GM21529 (cell line): ENCODE measurements at regions not wholly inside any gene's neighbourhood (a gene's known extent, or its start where the extent isn't known, plus 50 kb on each side); places are given as distances from the start of the nearest gene placed in this dataset.
A peak's percentile ranks its signal among the peaks of the same experiment; 100 is the strongest.

ENCODE experiments used
- ATAC-seq: cut with Tn5 transposase; IDR thresholded peaks from one replicate; pipeline ENCODE4 v1.9.1; 2021; ENCODE audit not compliant: unreplicated experiment

DNA sequence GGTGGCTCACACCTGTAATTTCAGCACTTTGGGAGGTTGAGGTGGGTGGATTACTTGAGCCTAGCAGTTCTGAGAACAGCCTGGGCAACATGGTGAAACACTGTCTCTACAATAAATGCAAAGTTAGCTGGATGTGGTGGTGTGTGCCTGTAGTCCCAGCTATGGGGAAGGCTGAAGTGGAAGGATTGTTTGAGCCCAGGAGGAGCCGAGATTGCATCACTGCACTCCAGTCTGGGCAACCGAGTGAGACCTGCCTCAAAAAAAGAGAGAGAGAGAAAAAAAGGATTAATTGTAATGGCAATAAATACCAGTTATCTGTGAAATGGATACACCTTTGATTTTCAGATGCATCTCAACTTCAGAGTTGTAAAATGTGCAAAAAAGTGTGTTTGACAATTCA lies 58.8 kb downstream of the SPRY1 start:
- ATAC-seq, result no peak

DNA sequence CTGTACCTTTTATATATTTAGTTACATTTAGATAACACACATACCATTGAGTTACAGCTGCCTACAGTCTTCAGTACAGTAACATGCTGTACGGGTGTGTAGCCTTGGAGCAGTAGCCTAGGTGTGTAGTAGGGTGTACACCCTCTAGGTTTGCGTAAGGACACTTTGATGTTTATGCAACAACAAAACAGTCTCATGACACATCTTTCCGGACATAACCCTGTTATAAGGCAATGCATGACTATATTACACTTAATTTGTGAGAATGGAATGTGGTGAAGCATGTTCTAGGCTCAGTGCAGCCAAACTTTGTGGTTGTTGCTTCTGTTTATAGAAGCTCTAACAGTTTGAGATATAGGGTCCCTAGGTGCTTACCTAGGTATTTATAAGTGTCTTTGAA lies 65.4 kb downstream of the SPRY1 start:
- no peak for ATAC-seq

DNA sequence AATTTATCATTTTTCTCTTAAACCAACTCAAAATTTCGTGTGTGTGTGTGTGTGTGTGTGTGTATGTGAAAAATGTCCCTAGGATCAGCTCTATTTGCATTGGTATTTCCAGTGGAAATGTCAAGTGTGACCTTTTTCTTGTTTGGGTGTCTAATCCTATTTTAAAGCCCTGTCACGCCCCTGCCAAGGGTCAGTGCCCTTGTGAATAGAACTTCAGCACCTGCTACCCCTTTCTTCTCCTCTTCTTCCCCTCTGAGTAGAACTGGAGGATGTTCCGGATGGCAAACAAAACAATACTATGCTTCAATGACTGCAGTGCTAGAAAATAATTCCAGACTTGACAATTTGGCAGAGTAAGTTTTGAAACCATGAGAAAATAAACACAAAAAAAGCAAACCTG lies 67.3 kb downstream of the SPRY1 start:
- no peak for ATAC-seq

DNA sequence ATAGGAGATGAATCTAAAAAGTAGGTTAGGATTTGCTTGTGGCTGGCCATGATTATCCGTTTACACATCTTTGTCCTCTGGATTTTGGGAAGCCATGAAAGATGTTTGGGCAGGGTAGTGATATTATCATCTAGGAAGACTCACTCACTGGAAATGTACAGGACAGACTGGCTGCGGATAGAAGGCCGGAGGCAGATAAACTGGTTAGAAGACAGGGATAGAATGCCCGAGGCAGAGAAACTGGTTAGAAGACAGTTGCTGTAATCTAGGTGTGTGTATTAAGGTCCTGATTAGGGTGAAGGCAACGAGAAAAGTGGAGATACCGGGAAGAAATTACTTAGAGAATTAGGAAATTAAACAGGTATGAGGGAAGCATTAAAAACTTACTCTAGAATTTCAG lies 68.8 kb downstream of the SPRY1 start:
- no peak for ATAC-seq

DNA sequence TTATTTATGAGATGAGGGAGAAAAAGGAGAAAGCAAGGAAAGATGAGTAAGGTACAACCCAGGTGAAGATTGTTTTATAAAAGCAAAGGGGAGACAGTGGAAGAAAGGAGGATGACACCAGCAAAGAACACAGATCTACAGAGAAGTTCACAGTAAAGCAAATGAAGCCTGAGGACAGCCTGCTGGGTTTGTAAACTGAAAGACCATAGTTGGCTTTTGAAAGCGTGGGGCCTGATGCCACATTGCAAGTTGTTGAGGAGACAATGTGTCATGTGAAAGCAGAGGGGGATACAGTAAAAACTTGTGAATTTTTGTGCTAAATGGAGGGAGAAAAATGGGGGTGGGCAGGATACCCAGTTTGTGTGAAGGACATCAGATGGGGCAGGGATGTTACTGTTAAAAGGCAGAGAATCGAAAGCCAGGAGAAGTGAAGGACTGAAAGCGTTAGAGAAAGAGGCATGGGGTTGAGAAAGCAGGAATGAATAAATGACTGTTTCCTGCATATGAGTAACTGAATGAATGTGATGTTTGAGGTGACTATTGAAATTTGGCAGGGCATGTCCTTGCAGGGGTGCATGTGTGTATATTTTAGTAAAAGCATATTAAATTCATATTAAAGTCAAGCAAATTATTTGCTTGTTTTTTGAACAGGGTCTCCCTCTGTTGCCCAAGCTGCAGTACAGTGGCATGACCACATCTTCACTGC lies 69.6 kb downstream of the SPRY1 start:
- ATAC-seq, result no peak

DNA sequence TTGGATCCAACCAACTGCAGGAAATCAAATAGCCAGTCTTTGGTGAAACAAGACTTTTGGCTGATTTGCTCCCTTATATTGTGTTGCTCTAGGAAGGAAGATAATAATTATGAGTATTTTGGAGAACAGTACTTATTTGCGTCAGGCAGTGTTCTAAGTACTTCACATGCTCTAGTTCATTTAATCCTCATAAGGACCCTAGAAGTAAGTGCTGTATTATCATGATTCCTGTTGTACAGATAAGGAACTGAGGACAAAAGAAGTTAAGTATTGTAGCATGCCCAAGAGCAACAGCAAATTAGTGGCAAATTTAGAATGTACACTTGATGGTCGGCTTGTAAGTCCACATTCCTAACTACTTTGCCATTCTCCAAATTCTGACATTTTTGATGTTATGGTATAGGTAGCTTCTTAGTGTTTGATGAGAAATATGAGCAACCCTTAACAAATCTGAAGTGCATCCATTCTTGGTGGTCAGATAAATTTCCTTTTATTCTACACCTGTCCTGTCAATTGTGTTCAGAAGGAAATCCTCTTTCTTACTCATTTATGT lies 72.0 kb downstream of the SPRY1 start:
- no peak for ATAC-seq

DNA sequence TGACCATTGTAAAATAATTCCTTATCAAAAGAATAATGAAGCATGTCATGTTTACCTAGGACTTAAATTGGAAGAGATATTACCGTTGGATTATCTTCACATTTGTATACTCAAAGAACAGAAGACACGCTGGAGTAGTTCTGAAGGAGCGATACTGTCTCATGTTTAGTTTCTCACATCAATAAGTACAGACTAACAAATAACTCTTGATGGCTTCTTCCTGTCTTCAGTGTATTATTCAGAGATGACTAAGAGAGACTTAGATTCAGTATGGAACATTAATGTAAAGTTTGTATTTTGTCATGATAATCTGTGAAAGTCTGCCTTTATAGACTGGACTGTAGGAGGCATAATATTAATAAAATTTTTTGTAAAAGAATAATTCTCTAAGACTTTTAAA lies 72.7 kb downstream of the SPRY1 start:
- ATAC-seq, result no peak

DNA sequence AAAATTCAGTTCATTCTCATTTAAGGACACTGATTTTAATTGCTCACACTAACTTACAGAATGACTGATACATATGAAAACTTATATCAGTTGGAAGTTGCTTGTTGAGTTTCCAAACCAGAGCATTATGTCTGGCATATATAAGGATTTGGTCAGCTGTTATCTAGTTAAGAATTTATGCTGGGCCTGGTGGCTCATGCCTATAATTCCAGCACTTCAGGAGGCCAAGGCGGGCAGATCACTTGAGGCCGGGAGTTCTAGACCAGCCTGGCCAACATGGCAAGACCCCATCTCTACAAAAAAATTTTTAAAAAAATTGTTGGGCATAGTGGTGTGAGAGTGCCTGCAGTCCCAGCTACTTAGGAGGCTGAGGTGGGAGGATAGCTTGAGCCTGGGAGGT lies 73.1 kb downstream of the SPRY1 start:
- ATAC-seq, result no peak

DNA sequence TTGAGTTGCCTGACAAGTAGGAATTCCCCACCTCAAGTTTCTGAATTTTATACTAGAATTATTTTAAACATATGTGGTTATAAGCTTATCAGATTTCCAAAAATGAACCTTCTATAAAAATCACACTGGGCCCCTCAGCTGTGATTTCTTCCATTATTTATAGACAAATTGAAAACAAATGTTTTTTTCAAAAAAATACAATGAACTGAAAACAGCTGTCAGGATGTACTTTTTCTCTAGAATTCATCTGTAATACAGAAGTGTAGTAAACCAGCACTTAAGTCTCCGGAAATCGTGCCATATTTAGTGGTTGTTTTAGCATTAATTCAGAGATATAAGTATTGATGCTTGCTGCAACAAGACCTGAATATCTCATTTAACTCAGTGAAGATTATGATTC lies 74.0 kb downstream of the SPRY1 start:
- ATAC-seq, result no peak

DNA sequence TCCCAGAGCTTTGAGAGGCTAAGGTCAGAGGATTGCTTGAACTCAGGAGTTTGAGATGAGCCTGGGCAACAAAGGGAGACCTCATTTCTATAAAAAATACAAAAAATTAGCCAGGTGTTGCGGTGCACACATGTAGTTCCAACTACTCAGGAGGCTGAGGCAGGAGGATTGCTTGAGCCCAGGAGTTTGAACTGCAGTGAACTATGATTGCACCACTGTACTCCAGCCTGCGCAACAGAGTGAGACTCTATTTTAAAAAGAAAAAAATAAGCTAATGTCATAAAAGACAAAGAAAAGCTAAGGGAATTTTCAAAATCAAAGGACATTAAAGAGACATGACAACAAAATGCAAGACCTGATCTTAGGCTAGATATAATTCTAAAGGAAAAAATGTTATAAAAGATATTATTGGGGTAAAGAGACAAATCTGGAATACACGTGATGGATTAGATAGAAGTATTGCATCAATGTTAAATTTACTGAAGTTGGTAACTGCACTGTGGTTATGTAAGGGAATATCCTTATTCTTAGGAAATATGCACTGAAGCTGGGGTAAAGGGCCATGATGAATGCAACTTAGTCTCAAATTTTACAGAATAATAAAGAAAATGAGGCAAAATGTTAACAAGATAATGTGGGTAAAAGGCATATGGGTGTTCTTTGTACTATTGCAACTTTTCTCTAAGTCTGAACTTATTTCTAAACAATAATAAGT lies 75.2 kb downstream of the SPRY1 start:
- ATAC-seq, result no peak

DNA sequence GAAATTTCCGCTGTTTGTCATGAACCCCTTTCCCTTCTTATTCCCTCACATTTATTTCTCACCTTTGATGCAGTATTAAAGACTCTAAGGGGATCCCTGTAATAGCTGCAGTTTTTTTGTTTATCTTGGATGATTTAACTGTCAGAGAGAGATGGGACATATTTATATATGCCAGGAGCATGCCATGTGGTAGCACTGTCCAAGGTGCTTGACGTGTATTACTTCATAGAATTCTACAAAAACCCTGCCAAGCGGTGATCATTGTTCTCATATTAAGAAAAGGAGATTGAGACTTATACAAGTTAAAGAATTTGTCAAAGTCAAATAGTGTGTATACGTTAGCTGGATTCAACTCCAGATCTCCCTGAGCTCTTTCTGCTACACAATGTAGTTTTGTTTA lies 78.2 kb downstream of the SPRY1 start:
- ATAC-seq, result no peak

DNA sequence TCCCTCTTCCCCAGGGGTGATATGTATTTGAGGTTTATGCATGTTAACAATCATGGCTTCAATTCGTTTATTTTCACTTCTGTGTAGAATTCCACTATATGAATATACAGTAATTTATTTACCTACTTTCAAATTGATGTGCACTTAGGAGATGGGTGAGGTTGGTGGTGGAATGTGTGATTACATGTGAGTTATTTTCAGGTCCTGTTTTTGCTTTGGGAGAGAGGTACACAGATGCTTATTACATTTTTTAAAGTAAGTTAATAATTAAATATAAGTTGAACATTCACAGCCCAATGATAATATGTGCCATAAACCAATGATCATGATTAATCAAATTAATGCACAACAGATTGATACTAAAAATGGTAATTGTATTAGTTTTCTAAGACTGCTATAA lies 79.5 kb downstream of the SPRY1 start:
- no peak for ATAC-seq

DNA sequence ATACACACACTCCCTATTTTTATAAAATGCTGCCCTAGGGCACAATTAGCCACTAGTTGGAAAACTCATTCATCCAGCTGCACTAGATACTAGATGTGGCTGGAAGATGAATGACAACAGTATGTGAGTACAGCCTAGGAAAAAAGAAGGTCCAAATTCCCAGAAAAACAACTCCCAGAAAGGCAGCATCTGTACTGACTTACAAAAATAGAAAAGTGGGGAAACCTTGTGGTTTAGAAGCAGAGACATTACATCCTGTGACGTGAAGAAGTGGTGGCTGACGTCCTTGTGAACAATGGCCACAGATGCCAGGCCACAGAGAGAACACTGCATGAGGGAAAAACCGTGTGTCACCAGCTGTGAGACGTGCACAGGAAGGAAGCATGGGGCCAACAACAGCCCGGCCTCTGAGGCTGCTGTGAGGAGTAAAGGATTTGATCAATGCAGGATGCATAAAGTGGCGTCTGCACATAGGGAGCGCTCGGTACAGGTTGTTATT lies 81.2 kb downstream of the SPRY1 start:
- no peak for ATAC-seq

DNA sequence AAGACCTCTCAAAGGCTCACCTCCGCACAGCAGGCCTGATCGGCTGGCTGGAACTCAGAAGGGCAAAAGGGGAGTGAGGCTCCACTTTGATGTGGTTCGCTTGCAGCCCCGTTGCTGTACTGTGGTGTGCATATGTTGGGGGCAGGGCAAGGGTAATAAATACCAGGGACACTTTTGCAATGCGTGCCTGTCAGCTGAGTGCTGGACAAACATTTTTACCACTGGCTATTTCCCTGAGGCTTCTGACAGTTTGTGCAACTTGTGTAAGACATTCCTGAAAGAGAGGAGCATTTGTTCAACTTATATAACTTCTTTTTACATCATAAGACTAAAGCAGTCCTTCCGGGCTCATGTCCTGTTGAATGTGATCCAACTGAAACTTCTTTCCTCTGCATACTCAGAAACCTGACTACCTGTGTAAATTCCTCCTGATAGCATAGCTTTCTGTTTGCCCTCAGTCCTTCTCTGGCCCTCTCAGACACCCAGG lies 82.3 kb downstream of the SPRY1 start:
- no peak for ATAC-seq

DNA sequence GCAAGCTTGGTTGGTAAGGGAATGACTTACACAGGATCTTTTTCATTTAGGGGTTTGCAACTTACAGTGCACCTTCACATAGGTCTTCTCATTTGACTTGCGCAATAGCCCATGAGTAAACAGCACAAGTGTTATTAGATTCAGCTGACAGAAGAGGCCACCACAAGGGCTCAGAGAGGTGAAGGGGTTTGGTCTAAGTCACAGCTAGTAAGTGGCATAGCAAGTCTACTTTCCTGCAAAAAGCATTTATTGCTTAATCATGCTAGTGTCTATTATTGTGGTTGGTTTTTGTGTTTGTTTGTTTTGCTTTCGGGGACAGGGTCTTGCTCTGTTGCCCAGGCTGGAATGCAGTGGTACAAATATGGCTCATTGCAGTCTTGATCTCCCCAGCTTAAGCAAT lies 83.3 kb downstream of the SPRY1 start:
- ATAC-seq, result no peak

DNA sequence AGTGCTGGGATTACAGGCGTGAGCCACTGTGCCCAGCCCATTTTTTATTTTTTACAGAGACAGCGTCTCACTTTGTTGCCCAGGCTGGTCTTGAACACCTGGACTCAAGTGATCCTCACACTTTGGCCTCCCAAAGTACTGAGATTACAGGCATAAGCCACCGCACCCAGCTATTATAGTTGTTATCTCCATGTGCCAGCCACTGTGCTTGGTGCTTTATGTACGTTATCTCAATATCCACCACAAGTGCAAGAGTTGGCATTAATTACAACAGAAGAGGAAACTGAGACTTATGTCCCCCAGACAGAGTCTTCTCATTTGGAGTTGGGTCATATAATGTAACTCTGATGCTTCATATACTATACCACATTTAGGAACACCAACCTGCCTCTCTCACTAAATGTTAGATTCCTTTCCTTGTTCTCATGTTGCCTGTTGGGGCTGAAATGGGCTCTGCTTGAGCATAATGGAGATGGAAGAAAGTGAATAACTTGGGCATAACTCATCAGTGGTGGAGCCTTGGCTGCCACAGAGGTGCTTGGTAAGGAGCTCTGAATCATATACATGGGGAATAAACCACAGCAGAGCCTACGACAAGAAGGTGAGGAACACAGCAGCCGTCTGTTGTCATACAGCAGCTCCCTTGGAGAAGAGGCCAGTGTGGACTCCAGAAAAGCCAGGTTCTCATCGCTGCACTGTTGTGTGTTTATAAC lies 84.3 kb downstream of the SPRY1 start:
- ATAC-seq, result no peak

DNA sequence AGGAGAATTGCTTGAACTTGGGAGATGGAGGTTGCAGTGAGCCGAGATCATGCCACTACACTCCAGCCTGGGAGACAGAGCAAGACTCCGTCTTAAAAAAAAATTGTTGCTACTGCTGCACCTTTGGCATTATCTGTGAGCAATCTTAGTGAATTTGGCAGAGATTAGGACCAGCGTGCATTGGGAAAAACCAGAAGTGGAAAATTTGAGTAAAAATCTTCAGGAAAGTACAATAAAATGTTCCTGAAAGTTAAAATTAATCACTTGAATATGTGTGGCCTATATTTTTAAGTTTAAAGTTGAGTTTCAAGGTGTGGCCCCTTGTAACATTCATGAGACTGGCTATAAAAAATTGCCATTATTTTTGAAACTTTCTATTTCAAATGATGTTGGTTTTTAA lies 85.1 kb downstream of the SPRY1 start:
- ATAC-seq, result no peak

DNA sequence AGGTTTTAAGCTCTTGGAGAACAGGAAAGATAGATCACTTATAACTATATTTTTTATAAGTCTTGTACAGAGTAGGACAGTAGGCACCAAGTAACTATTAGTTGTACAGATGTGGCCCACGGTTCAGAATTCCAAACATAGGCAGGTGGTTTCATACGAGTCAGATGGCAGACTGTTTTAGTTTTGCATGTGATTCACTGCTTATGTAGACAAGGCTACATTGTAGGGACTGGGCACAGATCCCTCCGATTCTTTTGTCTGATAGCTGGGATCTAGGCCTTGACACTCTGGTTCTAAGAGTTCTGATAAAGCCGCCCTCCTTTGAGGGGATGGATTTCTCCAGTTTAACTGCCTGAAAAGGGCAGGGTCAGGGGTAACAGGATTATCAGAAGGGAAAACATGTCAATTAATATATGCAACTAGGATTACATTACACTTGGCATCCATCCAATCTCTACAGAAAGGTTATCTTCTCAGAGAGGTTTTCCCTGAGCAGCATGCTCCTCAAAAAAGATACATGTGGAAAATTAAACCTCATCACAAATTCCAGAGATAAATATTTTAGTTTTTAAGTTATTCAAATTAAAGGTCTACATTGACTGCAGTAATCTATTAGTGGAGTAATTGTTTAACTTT lies 87.8 kb downstream of the SPRY1 start:
- ATAC-seq, result no peak

DNA sequence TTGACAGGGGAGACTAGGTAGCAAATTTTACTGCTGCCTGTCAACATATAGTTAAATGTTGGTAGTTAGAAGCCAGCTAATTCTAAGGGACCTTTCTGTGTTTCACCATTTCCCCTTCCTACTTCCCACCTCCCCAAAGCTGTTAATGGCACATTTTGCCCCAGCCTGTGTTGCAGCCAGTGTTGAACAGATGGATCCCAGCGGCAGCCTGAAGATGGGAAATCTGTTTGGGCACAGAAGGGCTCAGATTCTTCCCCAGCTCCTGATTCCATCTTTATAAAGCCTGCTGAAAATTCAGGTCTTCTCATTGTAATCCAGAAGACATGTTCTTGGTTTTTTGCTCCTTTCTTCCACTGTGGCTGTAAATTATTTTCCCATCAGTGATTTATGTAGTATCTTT lies 89.0 kb downstream of the SPRY1 start:
- no peak for ATAC-seq

DNA sequence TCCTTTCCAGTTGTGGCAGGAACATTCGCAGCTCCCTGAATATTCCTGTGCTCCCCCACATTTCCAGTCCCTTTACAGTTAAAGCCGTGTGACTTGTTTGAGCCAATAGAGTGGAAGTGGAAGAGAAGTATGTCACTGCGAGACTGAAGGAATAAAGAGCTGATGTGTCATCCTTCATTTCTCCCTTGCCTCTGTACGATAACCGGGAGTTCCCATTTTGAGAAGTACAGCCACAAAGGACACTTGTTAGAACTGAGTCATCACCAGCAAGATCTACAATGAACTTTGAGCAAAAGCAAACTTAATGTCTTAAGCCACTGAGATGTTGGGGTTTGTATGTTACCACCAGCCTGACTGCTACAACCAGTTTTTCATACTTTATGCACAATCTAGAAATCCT lies 92.3 kb downstream of the SPRY1 start:
- ATAC-seq, result peak; percentile 55

DNA sequence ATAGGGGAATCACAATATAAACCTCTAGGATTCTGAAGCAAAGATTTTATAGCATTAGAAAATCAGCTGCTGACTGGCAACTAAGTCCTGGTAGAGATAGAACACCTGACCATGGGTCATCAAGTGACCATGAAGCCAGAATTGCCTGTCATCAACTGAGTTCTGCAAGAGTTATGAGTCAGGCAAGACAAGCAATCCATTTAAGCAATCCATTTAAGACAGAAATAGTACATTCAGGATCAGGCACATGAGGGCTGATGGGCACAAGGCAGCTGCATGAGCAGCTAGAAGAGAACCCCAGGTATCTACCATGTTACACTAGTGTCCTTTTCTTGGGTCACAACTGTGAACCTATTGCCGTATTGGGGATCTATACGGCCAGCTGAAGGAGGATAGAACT lies 98.9 kb downstream of the SPRY1 start:
- no peak for ATAC-seq
